ENCODE measurements at regions not wholly inside any gene's neighbourhood (a gene's known extent, or its start where the extent isn't known, plus 50 kb on each side); places are given as distances from the start of the nearest gene placed in this dataset.

DNA sequence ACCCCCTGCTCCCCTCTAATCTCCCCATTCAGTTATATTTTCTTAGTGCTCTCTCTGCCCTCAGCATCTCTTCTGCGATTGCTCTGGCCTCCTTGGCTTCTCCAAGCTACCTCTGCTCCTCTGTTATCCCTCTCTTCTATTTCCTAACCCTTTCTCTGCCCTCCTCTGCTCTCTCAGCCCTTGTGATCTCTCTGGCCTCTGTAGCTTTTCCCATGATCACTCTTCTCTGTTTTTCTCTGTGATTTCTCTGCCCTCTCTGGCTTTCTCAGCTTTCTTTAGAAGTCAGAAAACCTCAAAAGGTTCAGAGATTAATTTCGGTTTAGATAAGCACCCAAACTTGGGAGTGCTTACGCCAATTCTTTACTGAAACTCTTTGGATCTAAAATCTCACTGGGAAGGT, 795.0 kb downstream of the DIAPH3 start:
- Histone ChIP-seq H3K4me3 (no peak overlapping the region), H3K9me3 (no peaks in the 10 kb centered on the region), H3K4me1 (peaks cover 0 to 33% (median 16%) of the 10 kb centered on the region in 4 donors), H3K36me3 (no peaks in the 10 kb centered on the region), H3K27ac (peak overlapping the region in 2 of 4 donors; percentile 8 to 21), H3K27me3 (no peaks in the 10 kb centered on the region)
- no peak for DNase-seq
- WGBS, 2 donors: 71 to 75% methylated on average over 3 of the region's 3 CpGs
- intact Hi-C loops (cut with DNase I): no loop called here
- TF ChIP-seq, protein P1, sequence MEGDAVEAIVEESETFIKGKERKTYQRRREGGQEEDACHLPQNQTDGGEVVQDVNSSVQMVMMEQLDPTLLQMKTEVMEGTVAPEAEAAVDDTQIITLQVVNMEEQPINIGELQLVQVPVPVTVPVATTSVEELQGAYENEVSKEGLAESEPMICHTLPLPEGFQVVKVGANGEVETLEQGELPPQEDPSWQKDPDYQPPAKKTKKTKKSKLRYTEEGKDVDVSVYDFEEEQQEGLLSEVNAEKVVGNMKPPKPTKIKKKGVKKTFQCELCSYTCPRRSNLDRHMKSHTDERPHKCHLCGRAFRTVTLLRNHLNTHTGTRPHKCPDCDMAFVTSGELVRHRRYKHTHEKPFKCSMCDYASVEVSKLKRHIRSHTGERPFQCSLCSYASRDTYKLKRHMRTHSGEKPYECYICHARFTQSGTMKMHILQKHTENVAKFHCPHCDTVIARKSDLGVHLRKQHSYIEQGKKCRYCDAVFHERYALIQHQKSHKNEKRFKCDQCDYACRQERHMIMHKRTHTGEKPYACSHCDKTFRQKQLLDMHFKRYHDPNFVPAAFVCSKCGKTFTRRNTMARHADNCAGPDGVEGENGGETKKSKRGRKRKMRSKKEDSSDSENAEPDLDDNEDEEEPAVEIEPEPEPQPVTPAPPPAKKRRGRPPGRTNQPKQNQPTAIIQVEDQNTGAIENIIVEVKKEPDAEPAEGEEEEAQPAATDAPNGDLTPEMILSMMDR (IDR thresholded peaks at IDR 0.05): no peak
- no peak for TF ChIP-seq EP300 (IDR thresholded peaks at IDR 0.05)
- no peak for TF ChIP-seq POLR2AphosphoS5 (IDR thresholded peaks at IDR 0.05)
- no peak for TF ChIP-seq POLR2A (IDR thresholded peaks at IDR 0.05)

DNA sequence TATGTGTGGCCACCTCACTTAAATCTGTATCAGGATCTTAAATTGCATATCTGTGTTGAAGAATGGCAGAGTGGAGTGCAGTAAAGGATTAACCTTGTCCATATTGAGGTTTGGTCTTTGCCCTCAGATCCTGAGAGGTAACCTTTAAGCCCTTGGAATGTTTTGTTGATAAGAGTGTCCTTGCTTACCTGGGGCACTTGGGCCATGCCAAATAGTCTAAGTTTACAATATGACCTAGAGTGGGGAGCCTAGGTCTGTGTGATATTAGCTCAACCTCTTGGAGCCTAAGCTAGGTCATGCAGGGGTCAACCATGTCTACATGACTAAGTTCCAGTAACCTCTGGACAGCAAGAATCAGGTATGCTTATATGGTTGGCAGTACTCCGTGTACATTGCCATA, 792.5 kb downstream of the DIAPH3 start:
- no peaks in the 10 kb centered on the region for H3K9me3 ChIP-seq
- peaks cover 0 to 25% (median 9%) of the 10 kb centered on the region in 4 donors for H3K4me1 ChIP-seq
- intact Hi-C loops (cut with DNase I): no loop called here
- no peaks in the 10 kb centered on the region for H3K36me3 ChIP-seq
- H3K27ac ChIP-seq: no peak overlapping the region
- H3K4me3 ChIP-seq: no peak overlapping the region
- TF ChIP-seq POLR2AphosphoS5 (IDR thresholded peaks at IDR 0.05): no peak
- no peak for TF ChIP-seq POLR2A (IDR thresholded peaks at IDR 0.05)
- no peak for TF ChIP-seq EP300 (IDR thresholded peaks at IDR 0.05)
- TF ChIP-seq, protein P1 (IDR thresholded peaks at IDR 0.05): no peak
- DNase-seq: no peak
- H3K27me3 ChIP-seq: no peaks in the 10 kb centered on the region
- 87 to 94% methylated on average over 1 of the region's 1 CpG for WGBS, 2 donors

DNA sequence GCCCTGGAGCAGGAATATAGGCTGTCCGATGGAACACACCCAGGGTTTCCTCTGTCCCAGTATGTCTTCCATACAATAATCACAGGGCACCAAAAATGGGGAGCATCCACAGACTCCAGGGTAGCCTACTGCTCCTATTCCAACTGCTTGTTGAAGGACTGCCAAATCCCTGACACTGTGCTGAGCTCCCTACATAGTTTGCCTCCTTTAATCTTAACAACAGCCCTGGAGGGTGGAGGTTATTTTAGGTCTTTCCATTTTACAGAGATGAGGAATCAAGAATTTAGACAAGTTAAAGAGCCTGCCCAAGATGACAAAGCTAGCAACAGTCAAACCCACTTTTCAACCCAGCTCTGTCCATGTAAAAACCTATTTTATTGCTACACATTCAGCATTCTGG, 790.4 kb downstream of the DIAPH3 start:
- DNase-seq: no peak
- peaks cover 3 to 25% (median 9%) of the 10 kb centered on the region in 4 donors for H3K4me1 ChIP-seq
- TF ChIP-seq POLR2A (IDR thresholded peaks at IDR 0.05) (no peak), POLR2AphosphoS5 (IDR thresholded peaks at IDR 0.05) (no peak)
- H3K9me3 ChIP-seq: no peaks in the 10 kb centered on the region
- intact Hi-C loops (cut with DNase I): no loop called here
- WGBS, 2 donors: 83 to 86% methylated on average over 1 of the region's 1 CpG
- H3K36me3 ChIP-seq: no peaks in the 10 kb centered on the region
- H3K4me3 ChIP-seq: no peak overlapping the region
- H3K27ac ChIP-seq: no peak overlapping the region
- H3K27me3 ChIP-seq: no peaks in the 10 kb centered on the region

DNA sequence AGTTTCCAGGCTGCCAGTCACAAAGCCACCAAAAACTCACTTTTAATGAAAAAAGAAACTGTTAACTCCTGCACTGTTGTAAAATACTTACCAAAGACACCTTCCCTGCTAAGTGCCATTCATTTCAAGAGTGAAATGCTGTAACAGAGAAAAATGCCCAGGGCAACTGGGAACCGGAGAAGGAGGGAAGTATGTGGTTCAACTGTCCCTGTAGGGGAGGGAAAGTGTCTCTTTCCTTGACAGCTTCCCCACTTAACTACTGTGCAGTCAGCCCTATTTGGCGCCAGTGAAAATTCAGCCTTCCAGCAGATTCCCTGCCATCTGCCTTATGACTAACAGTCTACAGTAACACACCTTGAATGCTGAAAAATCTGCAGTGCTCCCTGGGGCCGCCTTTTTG, 789.0 kb downstream of the DIAPH3 start:
- TF ChIP-seq, protein P1 (IDR thresholded peaks at IDR 0.05): no peak
- TF ChIP-seq POLR2A (IDR thresholded peaks at IDR 0.05) (no peak), POLR2AphosphoS5 (IDR thresholded peaks at IDR 0.05) (no peak), EP300 (IDR thresholded peaks at IDR 0.05) (no peak)

DNA sequence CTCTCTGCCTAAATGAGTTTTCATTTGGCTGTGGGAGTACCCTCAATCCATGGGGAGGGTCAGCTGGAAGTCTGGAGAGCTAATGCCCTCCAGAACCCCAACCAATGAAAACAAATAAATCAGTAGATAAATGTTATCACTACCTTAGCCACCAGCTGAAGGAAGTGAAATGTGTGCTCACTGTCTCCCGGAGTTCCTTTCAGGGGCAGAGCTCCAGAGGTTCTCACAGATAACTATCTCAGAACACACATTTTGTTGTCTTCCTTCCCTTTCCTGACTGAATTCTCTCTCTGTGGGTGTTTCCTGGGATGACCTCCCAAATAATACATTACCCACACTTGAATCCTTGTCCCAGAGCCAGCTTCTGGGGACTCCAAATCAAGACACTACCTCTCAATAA, 779.6 kb downstream of the DIAPH3 start:
- Histone ChIP-seq H3K36me3 (no peaks in the 10 kb centered on the region), H3K4me1 (no peaks in the 10 kb centered on the region), H3K9me3 (no peaks in the 10 kb centered on the region), H3K27ac (no peak overlapping the region), H3K27me3 (no peaks in the 10 kb centered on the region), H3K4me3 (no peak overlapping the region)
- intact Hi-C loops (cut with DNase I): no loop called here
- TF ChIP-seq, protein P1 (IDR thresholded peaks at IDR 0.05): no peak
- TF ChIP-seq EP300 (IDR thresholded peaks at IDR 0.05) (no peak), POLR2AphosphoS5 (IDR thresholded peaks at IDR 0.05) (no peak), POLR2A (IDR thresholded peaks at IDR 0.05) (no peak)
- 4 to 20% methylated on average over 1 of the region's 1 CpG for WGBS, 2 donors
- DNase-seq: no peak

More for the DNA sequence above, 789.0 kb downstream of the DIAPH3 start:
- DNase-seq: no peak
- WGBS, 2 donors: 73 to 74% methylated on average over 3 of the region's 3 CpGs
- Histone ChIP-seq H3K27me3 (no peaks in the 10 kb centered on the region), H3K36me3 (no peaks in the 10 kb centered on the region), H3K27ac (no peak overlapping the region), H3K4me1 (peaks cover 3 to 25% (median 9%) of the 10 kb centered on the region in 4 donors), H3K9me3 (no peaks in the 10 kb centered on the region), H3K4me3 (no peak overlapping the region)
- intact Hi-C loops (cut with DNase I): no loop called here

All from sigmoid colon (tissue), 6 donors.